ENCODE measurements at regions not wholly inside any gene's neighbourhood (a gene's known extent, or its start where the extent isn't known, plus 50 kb on each side); places are given as distances from the start of the nearest gene placed in this dataset.

GRCh38 chr10:44759122-44759521 lies 152.0 kb upstream of the TMEM72 start:
- TF ChIP-seq CTCF (IDR thresholded peaks at IDR 0.05) (no peak), POLR2A (IDR thresholded peaks at IDR 0.05) (no peak)

All from body of pancreas (tissue), 4 donors.